ENCODE measurements at regions not wholly inside any gene's neighbourhood (a gene's known extent, or its start where the extent isn't known, plus 50 kb on each side); places are given as distances from the start of the nearest gene placed in this dataset.

- no peak for TF ChIP-seq CTCF (IDR thresholded peaks at IDR 0.05; ENCODE audit: insufficient read depth, low read length, poor library complexity, severe bottlenecking)
- TF ChIP-seq EZH2phosphoT487 (conservative IDR thresholded peaks at IDR 0.05; ENCODE audit: low read length) = no peak
Observed at GRCh38 chr14:51410897-51411296, 170.8 kb downstream of the TMX1 start.
